GM12891 (cell line): ENCODE measurements at regions not wholly inside any gene's neighbourhood (a gene's known extent, or its start where the extent isn't known, plus 50 kb on each side); places are given as distances from the start of the nearest gene placed in this dataset.

Experiments
- POLR2A ChIP-seq: IDR thresholded peaks from 2 replicates; pipeline ENCODE4 v1.6.1; 2011; ENCODE audit warnings: low read depth, low read length, control low read depth
- POLR2AphosphoS5 ChIP-seq: IDR thresholded peaks from 2 replicates; pipeline ENCODE4 v1.6.1; 2011; ENCODE audit warnings: low read depth, low read length, control low read depth
- SPI1 ChIP-seq: IDR thresholded peaks from 2 replicates; pipeline ENCODE4 v1.6.1; 2011; ENCODE audit warnings: low read depth, low read length, control low read depth
- TAF1 ChIP-seq: IDR thresholded peaks from 2 replicates; pipeline ENCODE4 v1.6.1; 2011; ENCODE audit warnings: low read depth, low read length, control low read depth

DNA sequence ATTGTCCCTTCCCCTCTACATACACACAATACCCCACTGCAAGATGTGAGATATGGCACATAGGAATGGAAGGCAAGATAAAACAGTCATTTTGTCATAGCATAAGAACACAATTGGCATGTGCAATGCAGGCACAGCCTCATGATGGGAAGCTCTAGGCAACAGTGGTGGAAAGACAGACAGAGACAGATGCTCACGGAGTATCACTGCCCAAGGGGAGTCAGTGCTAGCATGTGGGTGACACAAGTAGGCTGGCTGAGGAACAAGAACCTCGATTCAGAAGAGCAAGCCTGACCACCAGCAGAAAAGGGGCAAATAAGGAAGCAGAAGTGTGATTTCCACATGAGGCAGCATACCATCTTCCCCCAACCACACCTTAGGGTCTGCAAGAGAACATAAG lies 323.6 kb downstream of the PAX3 start:
- TF ChIP-seq TAF1 (no peak), POLR2A (no peak), POLR2AphosphoS5 (no peak), SPI1 (no peak)
